GM12872 (cell line): ENCODE measurements at regions not wholly inside any gene's neighbourhood (a gene's known extent, or its start where the extent isn't known, plus 50 kb on each side); places are given as distances from the start of the nearest gene placed in this dataset.

ENCODE experiments used
- CTCF ChIP-seq: IDR thresholded peaks from 3 replicates; pipeline ENCODE4 v1.5.1; 2011; ENCODE audit warnings: low read depth, mild to moderate bottlenecking, low read length, moderate library complexity; ENCODE audit not compliant: insufficient read depth

DNA sequence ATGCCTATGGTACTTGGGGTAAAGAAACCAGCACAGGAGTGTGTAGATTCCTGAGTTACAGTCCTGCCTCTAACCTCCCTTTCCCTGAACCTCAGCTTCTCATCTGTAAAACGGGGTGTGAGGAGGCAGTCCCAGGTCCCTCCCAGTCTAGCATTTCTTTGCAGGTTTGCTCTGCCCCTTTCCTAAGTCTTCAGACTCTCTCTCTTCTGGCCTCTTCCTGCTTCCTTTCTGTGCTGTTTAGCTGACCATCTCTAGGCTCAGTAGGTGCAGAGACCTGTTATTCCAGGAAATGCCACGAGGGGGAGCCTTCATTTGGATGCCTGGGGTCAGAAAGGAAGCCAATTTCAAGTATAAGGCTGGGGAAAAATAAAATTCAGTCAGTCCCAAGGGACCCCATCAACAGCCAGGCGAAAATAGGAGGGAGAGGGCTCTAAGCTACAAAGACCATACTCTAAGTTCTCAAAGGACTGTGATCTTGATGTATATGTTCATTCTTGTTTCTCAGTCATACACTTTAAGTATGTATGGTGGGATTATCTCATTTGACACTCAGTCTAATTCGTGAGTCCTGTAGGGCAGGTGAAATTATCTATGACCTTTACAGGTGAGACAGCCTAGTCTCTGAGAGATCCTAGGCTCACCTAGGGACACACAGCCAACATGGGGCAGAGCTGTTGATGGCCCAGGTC is 89.1 kb downstream of the NCR2 start:
- peak; percentile 88 for TF ChIP-seq CTCF

- TF ChIP-seq CTCF: no peak
These were observed 90.1 kb downstream of the NCR2 start for GRCh38 chr6:41425511-41425910.

GRCh38 chr6:41426438-41426851 is 91.0 kb downstream of the NCR2 start:
- TF ChIP-seq CTCF: no peak

- no peak for TF ChIP-seq CTCF
These were observed 91.7 kb downstream of the NCR2 start for GRCh38 chr6:41426888-41427641.

DNA sequence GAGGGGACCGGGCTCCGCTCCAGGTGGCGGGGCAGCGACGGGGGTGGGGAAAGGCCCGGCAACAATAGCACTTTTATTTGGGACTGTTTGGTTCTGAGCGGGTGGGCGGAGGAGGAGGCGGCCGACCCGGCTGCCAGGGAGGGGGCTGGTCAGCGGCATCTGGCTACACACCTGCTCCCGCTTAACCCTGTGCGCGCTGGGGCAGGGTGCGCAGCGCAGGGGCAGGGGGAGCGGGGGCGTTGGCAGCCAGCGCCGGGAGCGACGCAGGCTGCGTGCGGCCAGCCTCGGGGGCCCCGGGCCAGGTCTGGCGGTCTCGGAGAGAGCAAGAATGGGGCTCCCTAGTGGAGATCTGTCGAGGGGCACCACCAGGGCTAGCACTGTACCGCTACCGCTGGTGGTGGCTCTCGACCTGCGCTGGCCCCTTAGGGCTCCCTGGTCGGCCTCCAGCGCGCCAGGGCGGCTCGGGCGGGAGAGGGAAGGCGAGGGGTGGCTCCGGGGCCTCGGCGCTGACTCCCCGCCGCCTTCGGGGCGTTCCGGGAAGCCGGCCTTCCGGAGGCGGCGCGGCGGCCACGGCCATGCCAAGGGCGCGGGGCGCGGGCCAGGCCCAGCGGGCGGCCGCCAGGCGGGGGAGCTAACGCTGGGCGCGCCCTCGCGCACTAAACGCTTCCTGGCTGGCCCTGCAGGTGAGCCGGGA is 92.4 kb downstream of the NCR2 start:
- TF ChIP-seq CTCF: no peak

DNA sequence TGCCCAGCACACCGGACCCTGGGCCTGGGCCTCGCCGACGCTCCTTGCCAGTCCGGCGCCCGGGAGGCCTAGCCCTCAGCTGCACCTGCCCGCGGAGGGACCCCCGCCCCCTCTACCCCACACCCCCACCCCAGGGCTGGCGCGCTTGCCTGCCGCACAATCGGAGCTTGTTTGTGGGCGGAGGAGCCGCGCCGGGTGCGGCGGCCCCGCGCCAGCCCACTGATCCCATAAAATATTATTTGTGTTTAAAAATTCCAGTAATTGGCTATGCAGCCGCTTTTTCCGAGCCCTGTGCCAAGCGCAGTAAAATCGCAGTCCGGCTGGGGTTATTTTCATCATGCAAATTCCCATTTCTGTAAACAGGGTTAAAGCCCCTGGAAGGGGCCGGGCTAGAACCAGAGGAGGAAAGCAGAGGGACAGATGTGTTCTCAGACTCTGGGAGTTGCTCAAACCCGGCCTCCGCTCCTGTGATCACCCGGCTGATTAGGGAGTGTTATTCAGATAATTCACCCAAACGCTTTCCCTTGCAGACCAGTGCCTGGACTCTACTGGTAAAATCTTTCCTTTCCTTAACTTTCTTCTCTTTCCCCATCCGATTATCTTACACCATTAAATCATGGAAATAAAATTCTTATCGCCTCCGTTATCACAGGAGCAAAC is 93.1 kb downstream of the NCR2 start:
- TF ChIP-seq CTCF: no peak

DNA sequence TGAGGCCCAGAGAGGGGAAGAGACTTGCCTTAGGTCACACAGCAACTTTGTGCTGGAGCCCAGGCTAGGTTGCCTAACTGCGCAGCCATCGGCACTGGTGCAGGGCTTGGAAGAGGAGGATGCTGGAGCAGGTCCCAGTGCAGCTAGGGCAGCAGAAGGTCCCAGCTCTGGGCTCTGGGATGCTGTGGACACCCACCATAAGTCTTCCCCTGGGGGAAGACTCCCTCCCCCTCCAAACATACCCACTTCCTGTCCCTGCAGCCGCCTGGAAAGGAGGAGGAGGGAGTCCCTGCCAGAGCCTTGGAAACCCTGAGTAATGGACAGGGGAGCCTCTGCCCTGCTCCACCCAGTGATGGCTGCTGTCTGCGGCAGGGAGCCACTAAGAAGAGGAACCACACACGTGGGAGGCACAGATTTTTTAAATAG is 93.6 kb downstream of the NCR2 start:
- TF ChIP-seq CTCF: no peak
